Activated naive CD4-positive, alpha-beta T cell treated with anti-CD3 and anti-CD28 coated beads, Interleukin-2, amount 50 U/mL, for 72 hours (primary cell): ENCODE measurements at regions not wholly inside any gene's neighbourhood (a gene's known extent, or its start where the extent isn't known, plus 50 kb on each side); places are given as distances from the start of the nearest gene placed in this dataset.
"Not testable (repeated sequence)": the region's sequence is repeated elsewhere in the genome, so short reads cannot be mapped to it uniquely, and the experiment has no call there.

Source experiments
- ATAC-seq, 2 donors: fragments of 150-1000 bp; cut with Tn5 transposase; 2 replicates each; pipeline ENCODE4 v1.10.0; 2021; ENCODE audit warnings: mild to moderate bottlenecking in 2 of 2, moderate library complexity in 2 of 2
- DNase-seq, 2 donors: peaks; one replicate each; pipeline ENCODE4 v3.0.0; 2021 to 2022; ENCODE audit warnings: low spot score in 2 of 2
- H3K27ac Mint-ChIP-seq, 2 donors: one replicate each; pipeline ENCODE4 v1.8.0; 2022; ENCODE audit warnings: mild to moderate bottlenecking in 2 of 2, mixed read lengths in 2 of 2
- H3K36me3 Mint-ChIP-seq, 2 donors: one replicate each; pipeline ENCODE4 v1.8.0; 2022; ENCODE audit warnings: mixed read lengths in 2 of 2
- H3K9me3 Mint-ChIP-seq, 2 donors: one replicate each; pipeline ENCODE4 v1.8.0; 2022; ENCODE audit warnings: mixed read lengths in 2 of 2

- ATAC-seq (no peak), DNase-seq (no peak)
- Mint-ChIP-seq H3K27ac (peak overlapping the region in 1 of 2 donors; percentile 24), H3K36me3 (no peaks in the 10 kb centered on the region), H3K9me3 (peaks cover 0 to 3% of the 10 kb centered on the region in 2 donors)
Observed at GRCh38 chr2:75432761-75433361, 127.9 kb downstream of the EVA1A start.

- Mint-ChIP-seq H3K9me3 (peaks cover 0 to 3% of the 10 kb centered on the region in 2 donors), H3K27ac (no peak overlapping the region), H3K36me3 (no peaks in the 10 kb centered on the region)
- ATAC-seq (no peak), DNase-seq (no peak)
Observed at GRCh38 chr2:75431763-75432162, 129.0 kb downstream of the EVA1A start.

GRCh38 chr2:75431276-75431675, 129.5 kb downstream of the EVA1A start:
- ATAC-seq (no peak), DNase-seq (no peak)
- peaks cover 0 to 3% of the 10 kb centered on the region in 2 donors for H3K9me3 Mint-ChIP-seq
- H3K27ac Mint-ChIP-seq, result peak overlapping the region in 1 of 2 donors; percentile 48
- no peaks in the 10 kb centered on the region for H3K36me3 Mint-ChIP-seq

GRCh38 chr2:75430449-75430848, 130.3 kb downstream of the EVA1A start:
- H3K9me3 Mint-ChIP-seq, H3K27ac Mint-ChIP-seq, DNase-seq, ATAC-seq, H3K36me3 Mint-ChIP-seq: not testable (repeated sequence)

- ATAC-seq, result no peak
- no peak overlapping the region for H3K27ac Mint-ChIP-seq
- no peak for DNase-seq
- H3K9me3 Mint-ChIP-seq, result peaks cover 0 to 3% of the 10 kb centered on the region in 2 donors
- H3K36me3 Mint-ChIP-seq, result no peaks in the 10 kb centered on the region
Observed at GRCh38 chr2:75428646-75429443, 131.9 kb downstream of the EVA1A start.

GRCh38 chr2:75428060-75428459, 132.7 kb downstream of the EVA1A start:
- no peaks in the 10 kb centered on the region for H3K36me3 Mint-ChIP-seq
- H3K27ac Mint-ChIP-seq, result no peak overlapping the region
- DNase-seq (no peak), ATAC-seq (no peak)
- H3K9me3 Mint-ChIP-seq, result peaks cover 0 to 3% of the 10 kb centered on the region in 2 donors

GRCh38 chr2:75424936-75425619, 135.7 kb downstream of the EVA1A start:
- H3K36me3 Mint-ChIP-seq, result no peaks in the 10 kb centered on the region
- DNase-seq, result no peak
- no peak for ATAC-seq
- no peaks in the 10 kb centered on the region for H3K9me3 Mint-ChIP-seq
- no peak overlapping the region for H3K27ac Mint-ChIP-seq

GRCh38 chr2:75421986-75422385, 138.8 kb downstream of the EVA1A start:
- no peaks in the 10 kb centered on the region for H3K9me3 Mint-ChIP-seq
- ATAC-seq (no peak), DNase-seq (no peak)
- H3K27ac Mint-ChIP-seq, result no peak overlapping the region
- no peaks in the 10 kb centered on the region for H3K36me3 Mint-ChIP-seq

GRCh38 chr2:75416420-75417342, 144.1 kb downstream of the EVA1A start:
- Mint-ChIP-seq H3K36me3 (peaks cover 6 to 9% of the 10 kb centered on the region in 2 donors), H3K9me3 (peaks cover 6 to 12% of the 10 kb centered on the region in 2 donors), H3K27ac (peak overlapping the region; percentile 30 to 61)
- DNase-seq, result no peak
- peak; percentile 32 to 53 for ATAC-seq

- Mint-ChIP-seq H3K36me3 (peaks cover 6 to 10% of the 10 kb centered on the region in 2 donors), H3K9me3 (peaks cover 12 to 19% of the 10 kb centered on the region in 2 donors), H3K27ac (no peak overlapping the region)
- DNase-seq, result no peak
- no peak for ATAC-seq
Observed at GRCh38 chr2:75415731-75416130, 145.0 kb downstream of the EVA1A start.

GRCh38 chr2:75415111-75415626, 145.6 kb downstream of the EVA1A start:
- H3K36me3 Mint-ChIP-seq, result peaks cover 11 to 15% of the 10 kb centered on the region in 2 donors
- ATAC-seq, result no peak
- peaks cover 18 to 24% of the 10 kb centered on the region in 2 donors for H3K9me3 Mint-ChIP-seq
- no peak overlapping the region for H3K27ac Mint-ChIP-seq
- no peak for DNase-seq

GRCh38 chr2:75411574-75411973, 149.2 kb downstream of the EVA1A start:
- Mint-ChIP-seq H3K27ac (no peak overlapping the region), H3K36me3 (peaks cover 20 to 22% of the 10 kb centered on the region in 2 donors), H3K9me3 (peaks cover 23 to 28% of the 10 kb centered on the region in 2 donors)
- DNase-seq (no peak), ATAC-seq (no peak)

- ATAC-seq (no peak), DNase-seq (no peak)
- H3K36me3 Mint-ChIP-seq, result peaks cover 20 to 22% of the 10 kb centered on the region in 2 donors
- peaks cover 23 to 28% of the 10 kb centered on the region in 2 donors for H3K9me3 Mint-ChIP-seq
- H3K27ac Mint-ChIP-seq, result no peak overlapping the region
Observed at GRCh38 chr2:75410702-75411101, 150.0 kb downstream of the EVA1A start.

- DNase-seq (no peak), ATAC-seq (no peak)
- H3K9me3 Mint-ChIP-seq, result peaks cover 20 to 28% of the 10 kb centered on the region in 2 donors
- H3K27ac Mint-ChIP-seq, result no peak overlapping the region
- H3K36me3 Mint-ChIP-seq, result peaks cover 20 to 22% of the 10 kb centered on the region in 2 donors
Observed at GRCh38 chr2:75408771-75409170, 152.0 kb downstream of the EVA1A start.

- Mint-ChIP-seq H3K27ac (no peak overlapping the region), H3K36me3 (peaks cover 12 to 14% of the 10 kb centered on the region in 2 donors), H3K9me3 (peaks cover 17% of the 10 kb centered on the region in 2 donors)
- DNase-seq (no peak), ATAC-seq (no peak)
Observed at GRCh38 chr2:75407038-75407530, 153.7 kb downstream of the EVA1A start.

GRCh38 chr2:75406131-75406581, 154.6 kb downstream of the EVA1A start:
- H3K9me3 Mint-ChIP-seq, result peaks cover 10 to 11% of the 10 kb centered on the region in 2 donors
- peaks cover 12 to 14% of the 10 kb centered on the region in 2 donors for H3K36me3 Mint-ChIP-seq
- no peak for ATAC-seq
- DNase-seq, result no peak
- H3K27ac Mint-ChIP-seq, result no peak overlapping the region
